Small intestine (tissue), 7 donors: ENCODE measurements at regions not wholly inside any gene's neighbourhood (a gene's known extent, or its start where the extent isn't known, plus 50 kb on each side); places are given as distances from the start of the nearest gene placed in this dataset.

Source experiments
- DNase-seq, 2 donors: peaks; one replicate each; pipeline versions ENCODE4 v3.0.0 to v3.0.0-alpha.2; 2013
- FAIRE-seq: peaks from 2 replicates; lab custom pipeline; 2012; peaks lifted over from hg19 to GRCh38; lab: Jason Lieb, UNC
- H3K27ac ChIP-seq, 3 donors: one replicate each; pipeline ENCODE4 v1.5.1; 2013; ENCODE audit warnings: low read length in 2 of 3, mild to moderate bottlenecking in 2 of 3, control low read depth in 1 of 3, inconsistent platforms in 1 of 3, low read depth in 1 of 3, moderate library complexity in 1 of 3
- H3K27me3 ChIP-seq, 3 donors: one replicate each; pipeline ENCODE4 v1.6.1; 2013; ENCODE audit warnings: low read length in 3 of 3, inconsistent platforms in 1 of 3; ENCODE audit not compliant: control insufficient read depth in 3 of 3, insufficient read depth in 3 of 3
- H3K36me3 ChIP-seq, 3 donors: one replicate each; pipeline ENCODE4 v1.6.1; 2013; ENCODE audit warnings: low read length in 3 of 3, inconsistent platforms in 1 of 3, low read depth in 1 of 3, mild to moderate bottlenecking in 1 of 3, moderate library complexity in 1 of 3; ENCODE audit not compliant: control insufficient read depth in 3 of 3, insufficient read depth in 2 of 3
- H3K4me1 ChIP-seq, 3 donors: one replicate each; pipeline ENCODE4 v1.6.1; 2013; ENCODE audit warnings: low read length in 2 of 3, inconsistent platforms in 1 of 3, low read depth in 1 of 3, mild to moderate bottlenecking in 1 of 3, moderate library complexity in 1 of 3; ENCODE audit not compliant: control insufficient read depth in 3 of 3, insufficient read depth in 2 of 3
- H3K4me3 ChIP-seq, 3 donors: one replicate each; pipeline ENCODE4 v1.5.1; 2013; ENCODE audit warnings: low read length in 3 of 3, control low read depth in 1 of 3, inconsistent platforms in 1 of 3, low read depth in 1 of 3, mild to moderate bottlenecking in 1 of 3, moderate library complexity in 1 of 3
- H3K9me3 ChIP-seq, 2 donors: one replicate each; pipeline ENCODE4 v1.6.1; 2013; ENCODE audit warnings: low read depth in 1 of 2, low read length in 1 of 2; ENCODE audit not compliant: control insufficient read depth in 2 of 2, insufficient read depth in 1 of 2
- WGBS, 3 donors: extraction: QIAGEN DNeasy Blood & Tissue Kit; methylation state at CpG; one replicate each; pipeline ENCODE4 v1.1.7; 2013; 5-methylcytosine and 5-hydroxymethylcytosine counted together
- donor health status: healthy with polysubstance abuse.
- donor health status: control.
- donor health status: control.
- donor health status: Bipolar disorder and iron deficiency.
- donor health status: healthy.

DNA sequence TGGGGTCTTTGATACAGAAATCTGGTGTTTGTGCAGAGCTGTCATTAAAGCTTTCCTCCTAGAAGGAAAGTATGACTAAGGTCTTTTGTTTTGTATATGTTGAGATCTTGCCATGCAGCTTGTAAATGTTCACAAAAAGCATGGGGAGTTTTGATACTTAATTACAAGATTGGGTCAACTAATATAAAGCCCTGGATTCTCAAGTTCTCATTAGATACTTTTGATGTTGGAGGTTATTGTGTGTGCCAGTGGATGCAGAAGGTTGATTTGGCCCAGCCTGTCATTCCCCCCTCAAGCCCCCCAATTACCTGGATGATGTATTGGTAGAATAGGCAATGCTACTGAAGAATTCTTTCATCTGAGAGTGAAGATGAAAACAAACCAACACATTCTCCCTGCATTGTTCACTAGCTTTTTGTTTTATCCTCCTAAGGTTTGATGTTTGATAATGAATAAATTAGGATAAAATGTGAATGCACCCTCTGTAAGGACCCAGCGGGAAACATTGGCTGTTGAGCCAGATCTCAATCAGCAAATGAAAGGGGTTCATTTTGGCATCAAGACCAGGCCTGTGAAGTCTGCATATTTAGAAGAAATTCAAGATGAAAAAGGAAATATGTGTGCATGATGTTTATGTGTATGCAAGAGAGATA, 61.9 kb upstream of the ADAMTS19 start:
- Histone ChIP-seq H3K9me3 (peaks cover 0 to 6% of the 10 kb centered on the region in 2 donors), H3K36me3 (no peaks in the 10 kb centered on the region), H3K27ac (no peak overlapping the region), H3K4me3 (no peak overlapping the region), H3K27me3 (no peaks in the 10 kb centered on the region), H3K4me1 (no peaks in the 10 kb centered on the region)
- DNase-seq: no peak
- 89 to 94% (median 89%) methylated on average over 1 of the region's 1 CpG for WGBS, 3 donors
- no peak for FAIRE-seq

DNA sequence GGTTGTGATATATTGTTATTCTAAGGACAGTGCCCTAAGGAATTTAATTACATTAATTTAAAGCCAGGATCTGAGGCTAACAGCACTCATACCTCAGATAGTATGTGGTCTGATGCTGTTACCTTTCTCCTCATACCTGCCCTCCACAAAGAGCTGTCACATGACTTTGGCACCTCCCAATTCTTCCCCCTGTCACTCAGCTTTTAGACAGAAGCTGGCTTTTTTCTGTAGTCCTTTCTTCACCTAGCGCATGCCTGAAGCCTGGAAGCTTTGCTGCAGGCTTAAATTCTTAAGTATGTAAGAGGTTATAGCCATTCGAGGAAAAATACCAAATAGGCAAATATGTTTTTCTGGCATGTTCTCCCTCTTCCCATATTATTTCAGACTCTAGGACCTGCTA, 61.0 kb upstream of the ADAMTS19 start:
- Histone ChIP-seq H3K4me1 (no peaks in the 10 kb centered on the region), H3K4me3 (no peak overlapping the region), H3K27ac (no peak overlapping the region), H3K9me3 (peaks cover 0 to 6% of the 10 kb centered on the region in 2 donors), H3K36me3 (no peaks in the 10 kb centered on the region), H3K27me3 (no peaks in the 10 kb centered on the region)
- WGBS, 3 donors: 88 to 97% (median 89%) methylated on average over 2 of the region's 2 CpGs
- DNase-seq: no peak
- no peak for FAIRE-seq

GRCh38 chr5:129400395-129400983, 59.6 kb upstream of the ADAMTS19 start:
- 21 to 42% (median 33%) methylated on average over 5 of the region's 5 CpGs for whole genome bisulfite sequencing, 3 donors
- Histone ChIP-seq H3K27me3 (no peaks in the 10 kb centered on the region), H3K36me3 (no peaks in the 10 kb centered on the region), H3K4me3 (no peak overlapping the region), H3K9me3 (peaks cover 0 to 4% of the 10 kb centered on the region in 2 donors), H3K4me1 (no peaks in the 10 kb centered on the region), H3K27ac (no peak overlapping the region)
- DNase-seq: peak in 1 of 2 donors; percentile 1
- FAIRE-seq: no peak

DNA sequence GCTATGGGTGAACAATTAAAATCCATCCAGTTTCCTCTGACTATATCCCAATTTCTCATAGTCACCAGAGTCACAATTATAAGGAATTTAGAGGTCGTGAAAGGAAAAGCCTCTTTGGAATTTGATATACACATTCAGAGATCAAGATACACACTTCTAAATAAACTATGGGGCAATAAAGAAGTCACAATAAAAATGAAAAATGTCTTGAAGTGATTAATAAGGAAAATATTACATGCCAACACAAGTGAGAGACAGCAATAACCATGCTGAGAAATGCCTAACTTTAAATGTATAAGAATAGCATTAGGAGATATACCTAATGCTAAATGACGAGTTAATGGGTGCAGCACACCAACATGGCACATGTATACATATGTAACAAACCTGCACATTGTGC, 54.9 kb upstream of the ADAMTS19 start:
- FAIRE-seq (no peak), DNase-seq (no peak)
- Histone ChIP-seq H3K4me3 (no peak overlapping the region), H3K36me3 (no peaks in the 10 kb centered on the region), H3K27ac (no peak overlapping the region), H3K4me1 (no peaks in the 10 kb centered on the region), H3K27me3 (no peaks in the 10 kb centered on the region), H3K9me3 (no peaks in the 10 kb centered on the region)
- 53 to 57% (median 57%) methylated on average over 2 of the region's 2 CpGs for WGBS, 3 donors

DNA sequence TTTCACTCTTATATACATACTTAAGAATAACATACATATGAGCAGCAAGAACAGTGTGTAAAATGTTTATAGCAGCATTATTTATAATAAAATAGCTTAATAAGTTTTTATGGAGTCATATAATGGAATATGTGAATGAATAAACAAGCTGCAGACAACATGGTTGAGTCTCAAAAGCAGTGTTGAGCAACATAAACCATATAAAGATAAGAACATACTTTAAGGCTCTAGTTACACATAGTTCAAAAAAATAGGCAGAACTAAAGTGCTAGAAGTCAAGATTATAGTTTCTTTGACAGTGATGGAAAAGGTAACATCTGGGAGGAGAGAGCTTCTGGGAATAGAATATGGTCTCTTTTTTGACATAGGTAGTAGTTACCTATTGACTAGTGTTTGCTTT, 53.7 kb upstream of the ADAMTS19 start:
- Histone ChIP-seq H3K4me3 (no peak overlapping the region), H3K4me1 (no peaks in the 10 kb centered on the region), H3K27ac (no peak overlapping the region), H3K36me3 (no peaks in the 10 kb centered on the region), H3K9me3 (no peaks in the 10 kb centered on the region), H3K27me3 (no peaks in the 10 kb centered on the region)
- no peak for DNase-seq
- no peak for FAIRE-seq
